Pancreas (tissue), 10 donors: ENCODE measurements at regions not wholly inside any gene's neighbourhood (a gene's known extent, or its start where the extent isn't known, plus 50 kb on each side); places are given as distances from the start of the nearest gene placed in this dataset.

Experiments
- ATAC-seq, 4 donors: fragments of 200-7000 bp; cut with Tn5 transposase; one replicate each; pipeline versions ENCODE4 v1.8.0 to v1.9.1; 2020; ENCODE audit warnings: mild to moderate bottlenecking in 4 of 4, moderate library complexity in 4 of 4
- DNase-seq, 6 donors: peaks; one replicate each; pipeline ENCODE4 v3.0.0-alpha.2; 2020
- FAIRE-seq: peaks from 2 replicates; lab custom pipeline; 2012; peaks lifted over from hg19 to GRCh38; lab: Jason Lieb, UNC
- H3K27ac ChIP-seq, 4 donors: fragments of 200-600 bp; sonication (generic); 1 replicate in 3 of 4; 2 replicates in 1 of 4; pipeline versions ENCODE4 v1.5.0 to v1.8.0; 2020
- H3K27me3 ChIP-seq, 4 donors: fragments of 200-600 bp; one replicate each; pipeline ENCODE4 v1.8.0; 2021
- H3K36me3 ChIP-seq, 3 donors: fragments of 200-600 bp; sonication (generic) in 1 of 3; one replicate each; pipeline versions ENCODE4 v1.5.0 to v1.8.0; 2020 to 2021
- H3K4me1 ChIP-seq, 3 donors: fragments of 200-600 bp; one replicate each; pipeline ENCODE4 v1.8.0; 2021
- H3K4me3 ChIP-seq, 4 donors: fragments of 200-600 bp; sonication (generic) in 2 of 4; one replicate each; pipeline versions ENCODE4 v1.5.0 to v1.8.0; 2020 to 2021
- H3K9me3 ChIP-seq, 4 donors: fragments of 200-600 bp; one replicate each; pipeline ENCODE4 v1.8.0; 2021
- WGBS, 2 donors: extraction: QIAGEN DNeasy Blood & Tissue Kit; methylation state at CpG; one replicate each; pipeline ENCODE4 v1.1.7; 2013; 5-methylcytosine and 5-hydroxymethylcytosine counted together
- intact Hi-C, 3 donors: fragments of 100-400 bp; cut with DNase I; formaldehyde crosslinking; loops; one replicate each; pipeline versions ENCODE4 v1.11.1 to v1.14.2; 2022
- TF ChIP-seq, protein P1 (sequence below), 4 donors: fragments of 200-600 bp; sonication (generic) in 3 of 4; IDR thresholded peaks; one replicate each; pipeline versions ENCODE4 v1.5.0 to v1.8.0; 2021; ENCODE audit warnings: antibody characterized with exemption in 4 of 4
- donor health status: healthy with polysubstance abuse.
- donor health status: DM: no; HTN: no; CAD: no; lungs with moderate emphysema.
- donor health status: DM: no; HTN: no; CAD: no.
- donor health status: control.
- donor health status: control.
- donor health status: Bipolar disorder and iron deficiency.
- donor health status: DM: yes; HTN: yes; CAD: no.
- donor health status: DM: no; HTN: no; CAD: no.
- donor health status: DM: no; HTN: no; CAD: no.
- donor health status: DM: yes; HTN: yes; CAD: no.

DNA sequence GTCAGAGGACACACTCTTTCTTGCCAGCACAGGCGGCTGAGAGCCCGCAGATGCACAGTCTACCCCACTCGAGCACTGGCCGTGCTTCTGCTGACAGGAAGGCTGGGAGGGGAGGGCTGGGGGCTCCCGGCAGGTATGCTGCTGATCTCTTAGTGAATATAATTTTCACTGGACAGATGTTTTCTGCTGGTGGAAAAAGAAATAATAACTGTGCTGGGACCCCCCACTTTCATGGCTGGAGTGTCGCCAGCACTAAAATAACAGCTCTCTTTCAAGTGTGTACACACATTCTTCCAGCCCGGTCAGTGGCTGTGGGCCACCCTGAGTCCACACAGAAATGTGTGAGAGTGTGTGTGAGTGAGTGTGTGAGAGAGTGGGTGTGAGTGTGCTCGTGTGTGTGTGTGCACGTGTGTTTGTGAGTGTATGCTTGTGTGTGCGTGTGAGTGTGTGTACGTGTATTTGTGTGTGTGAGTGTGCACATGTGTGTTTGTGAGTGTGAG, 167.7 kb upstream of the USP24 start:
- H3K4me1 ChIP-seq = no peaks in the 10 kb centered on the region
- no peak overlapping the region for H3K4me3 ChIP-seq
- 70 to 76% methylated on average over 10 to 11 of the region's 11 CpGs for WGBS, 2 donors
- H3K27me3 ChIP-seq = no peaks in the 10 kb centered on the region
- ATAC-seq (no peak), DNase-seq (no peak), FAIRE-seq (no peak)
- no peak overlapping the region for H3K27ac ChIP-seq
- TF ChIP-seq, protein P1, sequence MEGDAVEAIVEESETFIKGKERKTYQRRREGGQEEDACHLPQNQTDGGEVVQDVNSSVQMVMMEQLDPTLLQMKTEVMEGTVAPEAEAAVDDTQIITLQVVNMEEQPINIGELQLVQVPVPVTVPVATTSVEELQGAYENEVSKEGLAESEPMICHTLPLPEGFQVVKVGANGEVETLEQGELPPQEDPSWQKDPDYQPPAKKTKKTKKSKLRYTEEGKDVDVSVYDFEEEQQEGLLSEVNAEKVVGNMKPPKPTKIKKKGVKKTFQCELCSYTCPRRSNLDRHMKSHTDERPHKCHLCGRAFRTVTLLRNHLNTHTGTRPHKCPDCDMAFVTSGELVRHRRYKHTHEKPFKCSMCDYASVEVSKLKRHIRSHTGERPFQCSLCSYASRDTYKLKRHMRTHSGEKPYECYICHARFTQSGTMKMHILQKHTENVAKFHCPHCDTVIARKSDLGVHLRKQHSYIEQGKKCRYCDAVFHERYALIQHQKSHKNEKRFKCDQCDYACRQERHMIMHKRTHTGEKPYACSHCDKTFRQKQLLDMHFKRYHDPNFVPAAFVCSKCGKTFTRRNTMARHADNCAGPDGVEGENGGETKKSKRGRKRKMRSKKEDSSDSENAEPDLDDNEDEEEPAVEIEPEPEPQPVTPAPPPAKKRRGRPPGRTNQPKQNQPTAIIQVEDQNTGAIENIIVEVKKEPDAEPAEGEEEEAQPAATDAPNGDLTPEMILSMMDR (IDR thresholded peaks at IDR 0.05) = no peak
- no peaks in the 10 kb centered on the region for H3K9me3 ChIP-seq
- no peaks in the 10 kb centered on the region for H3K36me3 ChIP-seq
- intact Hi-C loops = no loop called here

DNA sequence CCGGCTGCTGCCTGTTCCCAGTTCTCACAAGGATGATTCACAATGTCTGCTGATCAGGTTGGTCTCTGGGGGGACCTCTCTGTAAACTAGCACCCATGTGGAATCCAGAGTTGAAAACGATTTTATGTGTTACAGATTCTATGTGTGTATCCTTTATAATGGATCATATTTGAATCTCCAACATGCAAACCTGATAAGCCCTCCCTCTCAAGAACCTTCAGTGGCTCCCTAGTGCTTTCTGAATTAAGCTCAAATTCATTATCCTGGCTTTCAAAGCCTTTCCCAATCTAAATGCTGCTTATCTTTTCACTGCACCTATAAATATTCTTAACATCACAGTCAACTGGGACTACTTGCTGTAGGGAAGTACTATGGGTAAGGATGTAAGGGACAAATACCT, 166.8 kb upstream of the USP24 start:
- ATAC-seq (no peak), DNase-seq (no peak), FAIRE-seq (no peak)
- Histone ChIP-seq H3K4me1 (no peaks in the 10 kb centered on the region), H3K36me3 (no peaks in the 10 kb centered on the region), H3K9me3 (no peaks in the 10 kb centered on the region), H3K27me3 (no peaks in the 10 kb centered on the region), H3K4me3 (no peak overlapping the region), H3K27ac (no peak overlapping the region)
- WGBS, 2 donors = 49 to 60% methylated on average over 2 of the region's 2 CpGs
- TF ChIP-seq, protein P1 (IDR thresholded peaks at IDR 0.05) = no peak
- intact Hi-C loops = no loop called here

DNA sequence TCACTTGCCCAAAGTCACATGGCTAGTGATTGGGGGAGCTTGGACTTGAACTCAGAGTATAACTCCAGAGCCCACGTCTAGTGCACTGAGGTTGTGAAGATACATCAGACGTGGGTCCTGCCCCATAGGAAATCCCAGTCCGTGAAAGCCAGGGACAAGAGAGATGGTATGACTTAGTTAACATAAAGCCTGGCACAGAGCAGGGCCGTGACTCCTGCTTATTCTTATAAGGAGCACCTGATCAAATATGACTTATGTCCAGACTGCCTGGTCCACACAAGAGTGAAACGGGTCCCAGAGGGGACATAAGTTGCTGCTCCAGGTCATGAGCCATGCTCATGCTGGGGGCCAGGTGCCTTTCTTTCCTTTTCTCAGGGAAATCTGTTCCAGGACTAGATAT, 166.3 kb upstream of the USP24 start:
- ATAC-seq = no peak
- TF ChIP-seq, protein P1 (IDR thresholded peaks at IDR 0.05) = no peak
- 74 to 75% methylated on average over 5 of the region's 5 CpGs for WGBS, 2 donors

DNA sequence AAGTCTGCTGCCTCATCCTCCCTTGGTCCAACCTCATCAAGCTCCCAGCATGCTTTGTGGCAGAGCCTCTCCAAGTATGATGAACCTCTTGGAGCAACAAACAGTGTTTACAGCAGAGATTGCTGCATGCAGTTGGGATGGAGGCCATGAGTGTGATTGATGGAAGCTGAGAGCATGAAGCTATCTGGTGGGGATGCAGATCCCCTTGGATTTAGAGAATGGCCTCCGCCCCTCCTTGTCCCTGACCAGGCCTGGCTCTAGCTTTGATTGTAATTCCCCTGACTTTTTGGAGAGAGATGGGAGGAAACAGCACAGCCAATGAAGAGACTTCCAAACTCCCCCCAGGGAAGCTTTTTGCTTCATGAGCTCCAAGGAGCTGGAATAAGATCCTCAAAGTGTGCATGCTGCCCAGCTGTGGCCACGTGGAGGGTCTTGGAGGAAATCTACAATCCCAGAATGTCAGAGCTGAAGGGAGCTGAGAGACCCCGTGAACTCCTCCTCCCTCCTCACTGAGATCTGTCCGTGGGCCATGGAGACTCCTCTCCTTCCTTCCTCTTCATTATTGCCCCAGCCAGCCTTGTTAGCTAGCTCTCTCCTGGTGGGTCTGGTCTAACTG, 165.3 kb upstream of the USP24 start:
- no peaks in the 10 kb centered on the region for H3K36me3 ChIP-seq
- ATAC-seq (peak in 1 of 4 donors; percentile 61), DNase-seq (no peak), FAIRE-seq (no peak)
- no peak overlapping the region for H3K27ac ChIP-seq
- no peaks in the 10 kb centered on the region for H3K9me3 ChIP-seq
- no peaks in the 10 kb centered on the region for H3K4me1 ChIP-seq
- intact Hi-C loops = no loop called here
- no peak overlapping the region for H3K4me3 ChIP-seq
- WGBS, 2 donors = 66 to 70% methylated on average over 4 of the region's 4 CpGs
- no peaks in the 10 kb centered on the region for H3K27me3 ChIP-seq
- TF ChIP-seq, protein P1 (IDR thresholded peaks at IDR 0.05) = no peak

More for the DNA sequence above, 166.3 kb upstream of the USP24 start:
- H3K9me3 ChIP-seq = no peaks in the 10 kb centered on the region
- no peaks in the 10 kb centered on the region for H3K36me3 ChIP-seq
- FAIRE-seq = no peak
- H3K27me3 ChIP-seq = no peaks in the 10 kb centered on the region
- H3K4me3 ChIP-seq = no peak overlapping the region
- no peak overlapping the region for H3K27ac ChIP-seq
- intact Hi-C loops = no loop called here
- no peak for DNase-seq
- no peaks in the 10 kb centered on the region for H3K4me1 ChIP-seq

DNA sequence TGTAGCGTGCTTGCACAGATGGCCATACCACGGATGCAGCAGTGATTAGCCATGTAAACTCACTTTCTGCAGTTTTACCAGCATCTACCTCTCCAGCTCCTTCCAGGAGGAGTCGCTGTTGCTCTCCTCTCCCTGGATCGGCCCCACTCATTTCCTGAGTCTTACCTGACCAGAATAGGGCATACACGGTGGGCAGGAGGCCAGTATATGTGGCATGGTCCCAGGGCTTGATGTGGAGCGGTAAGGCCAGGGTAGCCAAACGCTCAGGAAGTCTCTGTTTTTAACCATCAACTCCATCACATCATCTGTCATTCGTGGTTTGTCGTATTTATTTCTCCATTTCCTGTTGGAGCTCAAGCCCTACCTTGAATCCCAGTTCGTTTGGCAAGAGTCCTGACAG, 163.4 kb upstream of the USP24 start:
- Histone ChIP-seq H3K4me1 (no peaks in the 10 kb centered on the region), H3K27ac (no peak overlapping the region), H3K9me3 (no peaks in the 10 kb centered on the region), H3K36me3 (no peaks in the 10 kb centered on the region), H3K4me3 (no peak overlapping the region), H3K27me3 (no peaks in the 10 kb centered on the region)
- intact Hi-C loops = loop anchor here in 1 of 3 donors (5.0 kb wide), 1 partner anchor 1209 kb away; no protein-coding TSS in a partner anchor
- TF ChIP-seq, protein P1 (IDR thresholded peaks at IDR 0.05) = peak; percentile 23 to 33 (median 24)
- peak in 5 of 6 donors; percentile 30 to 67 (median 56) for DNase-seq
- no peak for FAIRE-seq
- 38 to 41% methylated on average over 10 of the region's 10 CpGs for WGBS, 2 donors
- ATAC-seq = peak; percentile 70 to 91 (median 80)
